K562 (cell line): ENCODE measurements at regions not wholly inside any gene's neighbourhood (a gene's known extent, or its start where the extent isn't known, plus 50 kb on each side); places are given as distances from the start of the nearest gene placed in this dataset.

ENCODE experiments used
- BMI1 ChIP-seq: fragments of 150-350 bp; IDR thresholded peaks from 2 replicates; pipeline ENCODE4 v1.6.1; 2014; ENCODE audit warnings: low read length
- EP300 ChIP-seq: IDR thresholded peaks from 2 replicates; pipeline ENCODE4 v1.6.1; 2012; ENCODE audit warnings: low read length, improper control_type of control experiment
- EP400 ChIP-seq: fragments of 450-650 bp; IDR thresholded peaks from 2 replicates; pipeline ENCODE4 v1.6.1; 2017; ENCODE audit warnings: antibody characterized with exemption, mild to moderate bottlenecking, moderate library complexity
- KDM2B ChIP-seq: fragments of 250-450 bp; sonication (Bioruptor Pico); IDR thresholded peaks from 2 replicates; pipeline ENCODE4 v1.8.0; 2021; ENCODE audit warnings: mild to moderate bottlenecking, moderate library complexity
- MAZ ChIP-seq, 2 experiments: fragments of 450-650 bp in 1 of 2; sonication (generic) in 1 of 2; formaldehyde crosslinking; IDR thresholded peaks in 1 of 2; conservative IDR thresholded peaks in 1 of 2; 2 replicates each; pipeline versions ENCODE4 v1.4.0 to v1.5.0; 2020; ENCODE audit warnings: mild to moderate bottlenecking in 1 of 2, missing genetic modification reagents in 1 of 2
- MECOM ChIP-seq: fragments of 250-450 bp; sonication (Bioruptor Pico); IDR thresholded peaks from 2 replicates; pipeline ENCODE4 v1.8.0; 2022; ENCODE audit warnings: inconsistent platforms
- NR2C1 ChIP-seq, 2 experiments: fragments of 450-650 bp; IDR thresholded peaks; 2 replicates each; pipeline ENCODE4 v1.6.1; 2017; ENCODE audit warnings: mild to moderate bottlenecking in 2 of 2, antibody characterized with exemption in 1 of 2, inconsistent platforms in 1 of 2, missing compliant biosample characterization in 1 of 2, missing genetic modification characterization in 1 of 2
- NR2C2 ChIP-seq, 2 experiments: fragments of 200-800 bp in 1 of 2; sonication (Bioruptor generic) in 1 of 2; sonication (generic) in 1 of 2; formaldehyde crosslinking in 1 of 2; IDR thresholded peaks; 2 replicates each; pipeline versions ENCODE4 v1.6.1 to v1.8.0; 2016 to 2022; ENCODE audit warnings: mild to moderate bottlenecking in 1 of 2, missing compliant biosample characterization in 1 of 2, missing genetic modification characterization in 1 of 2, missing genetic modification reagents in 1 of 2
- PTBP1 ChIP-seq: fragments of 200-400 bp; formaldehyde crosslinking; IDR thresholded peaks from 2 replicates; pipeline ENCODE4 v1.6.1; 2017; ENCODE audit warnings: low read depth, low read length
- RBBP5 ChIP-seq: fragments of 200-600 bp; sonication (generic); IDR thresholded peaks from 2 replicates; pipeline ENCODE4 v1.6.1; 2012; ENCODE audit warnings: borderline replicate concordance, mild to moderate bottlenecking, low read length, control low read depth, inconsistent platforms; ENCODE audit not compliant: insufficient read depth, poor library complexity, severe bottlenecking
- RCOR1 ChIP-seq, 2 experiments: IDR thresholded peaks; 2 replicates each; pipeline ENCODE4 v1.6.1; 2012; ENCODE audit warnings: low read depth in 2 of 2, low read length in 2 of 2, borderline replicate concordance in 1 of 2, improper control_type of control experiment in 1 of 2
- SLC30A9 ChIP-seq: fragments of 250-450 bp; sonication (Bioruptor Pico); IDR thresholded peaks from 2 replicates; pipeline ENCODE4 v1.8.0; 2022; ENCODE audit warnings: mild to moderate bottlenecking, moderate library complexity
- SMAD4 ChIP-seq: fragments of 250-450 bp; sonication (Bioruptor Pico); conservative IDR thresholded peaks from 2 replicates; pipeline ENCODE4 v1.8.0; 2021; ENCODE audit warnings: inconsistent platforms, mild to moderate bottlenecking, moderate library complexity
- TAL1 ChIP-seq: fragments of 450-650 bp; IDR thresholded peaks from 2 replicates; pipeline ENCODE4 v1.6.1; 2016; ENCODE audit warnings: mild to moderate bottlenecking
- TCF7 ChIP-seq: sonication (generic); IDR thresholded peaks from 2 replicates; pipeline ENCODE4 v1.6.1; 2016; ENCODE audit warnings: antibody characterized with exemption, borderline replicate concordance
- ZBTB8A ChIP-seq: fragments of 450-650 bp; IDR thresholded peaks from 2 replicates; pipeline ENCODE4 v1.6.1; 2018; ENCODE audit warnings: mild to moderate bottlenecking, moderate library complexity; ENCODE audit not compliant: partially characterized antibody
- ZKSCAN8 ChIP-seq: fragments of 200-800 bp; sonication (Bioruptor generic); IDR thresholded peaks from 2 replicates; pipeline ENCODE4 v1.6.1; 2016; ENCODE audit warnings: missing genetic modification characterization, missing compliant biosample characterization
- ZNF239 ChIP-seq: fragments of 250-450 bp; sonication (Bioruptor Pico); IDR thresholded peaks from 2 replicates; pipeline ENCODE4 v1.4.0; 2020; ENCODE audit warnings: mild to moderate bottlenecking
- ZNF431 ChIP-seq: sonication (generic); formaldehyde crosslinking; IDR thresholded peaks from 2 replicates; pipeline ENCODE4 v1.8.0; 2022; ENCODE audit warnings: mild to moderate bottlenecking, missing genetic modification reagents
- ZNF79 ChIP-seq: fragments of 250-450 bp; sonication (Bioruptor Pico); IDR thresholded peaks from 2 replicates; pipeline ENCODE4 v1.4.0; 2020; ENCODE audit warnings: low read depth, mild to moderate bottlenecking, moderate library complexity
- ZSCAN29 ChIP-seq: fragments of 450-650 bp; IDR thresholded peaks from 2 replicates; pipeline ENCODE4 v1.6.1; 2017
- ZZZ3 ChIP-seq: fragments of 450-650 bp; IDR thresholded peaks from 2 replicates; pipeline ENCODE4 v1.6.1; 2016; ENCODE audit warnings: antibody characterized with exemption, mild to moderate bottlenecking, moderate library complexity
- TF ChIP-seq, protein P1 (sequence below): fragments of 250-450 bp; sonication (Bioruptor Pico); IDR thresholded peaks from 2 replicates; pipeline ENCODE4 v1.8.0; 2022; ENCODE audit warnings: moderate library complexity, mild to moderate bottlenecking, inconsistent platforms
- TF ChIP-seq, protein P2 (sequence below): sonication (generic); formaldehyde crosslinking; IDR thresholded peaks from 2 replicates; pipeline ENCODE4 v1.8.1; 2022; ENCODE audit warnings: missing genetic modification reagents
- TF ChIP-seq, protein P3 (sequence below): fragments of 450-650 bp; conservative IDR thresholded peaks from 2 replicates; pipeline ENCODE4 v1.6.1; 2016; ENCODE audit warnings: missing genetic modification characterization, low read depth, mild to moderate bottlenecking, missing compliant biosample characterization, moderate library complexity
- TF ChIP-seq, protein P4 (sequence below): fragments of 450-650 bp; IDR thresholded peaks from 2 replicates; pipeline ENCODE4 v1.6.1; 2016

DNA sequence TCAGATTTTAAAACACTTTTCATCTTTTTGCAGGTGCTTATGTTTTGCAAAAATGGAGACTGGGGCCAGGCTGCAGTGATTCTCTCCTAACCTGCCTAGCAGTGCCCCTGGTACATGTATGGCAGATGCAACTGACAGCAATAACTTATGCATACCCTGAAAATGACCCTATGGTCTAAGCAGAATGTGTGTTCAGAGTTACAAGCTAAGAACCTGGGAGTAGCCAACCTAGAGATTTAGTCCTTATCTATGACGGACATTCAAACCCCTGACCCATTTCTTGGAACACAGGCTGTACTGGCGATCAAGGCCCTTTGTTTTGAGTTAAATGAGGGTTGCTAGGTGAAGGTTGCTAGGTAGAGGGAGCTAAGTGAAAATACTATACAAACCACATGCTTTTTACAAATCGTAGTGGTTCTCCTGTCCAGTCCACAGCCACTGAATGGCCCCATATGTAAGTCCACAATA, 184.9 kb upstream of the SESN3 start (continued):
- TF ChIP-seq SLC30A9 (CRISPR knock-in tag) = no peak
- TF ChIP-seq ZZZ3 = no peak
- TF ChIP-seq ZSCAN29 = no peak
- peak; percentile 91 for TF ChIP-seq EP300
- TF ChIP-seq MAZ (CRISPR knock-in tag; conservative IDR thresholded peaks at IDR 0.05 in 1 of 2, IDR thresholded peaks at IDR 0.05 in 1 of 2) = no peak
- TF ChIP-seq NR2C2 (CRISPR knock-in tag; IDR thresholded peaks at IDR 0.05) = no peak
- TF ChIP-seq NR2C2 (tag; IDR thresholded peaks at IDR 0.05) = peak; percentile 75
- TF ChIP-seq, protein P1, sequence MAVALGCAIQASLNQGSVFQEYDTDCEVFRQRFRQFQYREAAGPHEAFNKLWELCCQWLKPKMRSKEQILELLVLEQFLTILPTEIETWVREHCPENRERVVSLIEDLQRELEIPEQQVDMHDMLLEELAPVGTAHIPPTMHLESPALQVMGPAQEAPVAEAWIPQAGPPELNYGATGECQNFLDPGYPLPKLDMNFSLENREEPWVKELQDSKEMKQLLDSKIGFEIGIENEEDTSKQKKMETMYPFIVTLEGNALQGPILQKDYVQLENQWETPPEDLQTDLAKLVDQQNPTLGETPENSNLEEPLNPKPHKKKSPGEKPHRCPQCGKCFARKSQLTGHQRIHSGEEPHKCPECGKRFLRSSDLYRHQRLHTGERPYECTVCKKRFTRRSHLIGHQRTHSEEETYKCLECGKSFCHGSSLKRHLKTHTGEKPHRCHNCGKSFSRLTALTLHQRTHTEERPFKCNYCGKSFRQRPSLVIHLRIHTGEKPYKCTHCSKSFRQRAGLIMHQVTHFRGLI (CRISPR knock-in tag) = 0 out of 2 replicates have a peak, but pooled peaks have one; percentile 8
- no peak for TF ChIP-seq KDM2B
- TF ChIP-seq NR2C1 (IDR thresholded peaks at IDR 0.05) = no peak
- 0 out of 2 replicates have a peak, but pooled peaks have one; percentile 42 for TF ChIP-seq NR2C1 (tag; IDR thresholded peaks at IDR 0.05)
- TF ChIP-seq ZKSCAN8 (CRISPR knock-in tag) = no peak
- TF ChIP-seq TCF7 = no peak
- TF ChIP-seq RCOR1 (IDR thresholded peaks at IDR 0.05; ENCODE audit: borderline replicate concordance in 1 of 2, low read depth in 2 of 2, low read length in 2 of 2) = peak; percentile 79 to 97
- TF ChIP-seq EP400 = no peak; the same call in 1 of the 2 replicates
- no peak for TF ChIP-seq MECOM (CRISPR knock-in tag)
- peak; percentile 88 for TF ChIP-seq SMAD4 (CRISPR knock-in tag)
- TF ChIP-seq, protein P2, sequence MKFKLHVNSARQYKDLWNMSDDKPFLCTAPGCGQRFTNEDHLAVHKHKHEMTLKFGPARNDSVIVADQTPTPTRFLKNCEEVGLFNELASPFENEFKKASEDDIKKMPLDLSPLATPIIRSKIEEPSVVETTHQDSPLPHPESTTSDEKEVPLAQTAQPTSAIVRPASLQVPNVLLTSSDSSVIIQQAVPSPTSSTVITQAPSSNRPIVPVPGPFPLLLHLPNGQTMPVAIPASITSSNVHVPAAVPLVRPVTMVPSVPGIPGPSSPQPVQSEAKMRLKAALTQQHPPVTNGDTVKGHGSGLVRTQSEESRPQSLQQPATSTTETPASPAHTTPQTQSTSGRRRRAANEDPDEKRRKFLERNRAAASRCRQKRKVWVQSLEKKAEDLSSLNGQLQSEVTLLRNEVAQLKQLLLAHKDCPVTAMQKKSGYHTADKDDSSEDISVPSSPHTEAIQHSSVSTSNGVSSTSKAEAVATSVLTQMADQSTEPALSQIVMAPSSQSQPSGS = no peak
- TF ChIP-seq BMI1 = peak; percentile 53; the same call in 1 of the 2 replicates
- TF ChIP-seq ZBTB8A = no peak
- TF ChIP-seq, protein P3, sequence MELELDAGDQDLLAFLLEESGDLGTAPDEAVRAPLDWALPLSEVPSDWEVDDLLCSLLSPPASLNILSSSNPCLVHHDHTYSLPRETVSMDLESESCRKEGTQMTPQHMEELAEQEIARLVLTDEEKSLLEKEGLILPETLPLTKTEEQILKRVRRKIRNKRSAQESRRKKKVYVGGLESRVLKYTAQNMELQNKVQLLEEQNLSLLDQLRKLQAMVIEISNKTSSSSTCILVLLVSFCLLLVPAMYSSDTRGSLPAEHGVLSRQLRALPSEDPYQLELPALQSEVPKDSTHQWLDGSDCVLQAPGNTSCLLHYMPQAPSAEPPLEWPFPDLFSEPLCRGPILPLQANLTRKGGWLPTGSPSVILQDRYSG = no peak
- TF ChIP-seq ZNF239 (CRISPR knock-in tag) = no peak
- TF ChIP-seq PTBP1 = no peak
- TF ChIP-seq RBBP5 = no peak
- peak; percentile 85 for TF ChIP-seq TAL1
- TF ChIP-seq, protein P4, sequence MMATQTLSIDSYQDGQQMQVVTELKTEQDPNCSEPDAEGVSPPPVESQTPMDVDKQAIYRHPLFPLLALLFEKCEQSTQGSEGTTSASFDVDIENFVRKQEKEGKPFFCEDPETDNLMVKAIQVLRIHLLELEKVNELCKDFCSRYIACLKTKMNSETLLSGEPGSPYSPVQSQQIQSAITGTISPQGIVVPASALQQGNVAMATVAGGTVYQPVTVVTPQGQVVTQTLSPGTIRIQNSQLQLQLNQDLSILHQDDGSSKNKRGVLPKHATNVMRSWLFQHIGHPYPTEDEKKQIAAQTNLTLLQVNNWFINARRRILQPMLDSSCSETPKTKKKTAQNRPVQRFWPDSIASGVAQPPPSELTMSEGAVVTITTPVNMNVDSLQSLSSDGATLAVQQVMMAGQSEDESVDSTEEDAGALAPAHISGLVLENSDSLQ = peak; percentile 82
- no peak for TF ChIP-seq ZNF431 (CRISPR knock-in tag)
- no peak for TF ChIP-seq ZNF79 (CRISPR knock-in tag)
